ENCODE measurements at regions not wholly inside any gene's neighbourhood (a gene's known extent, or its start where the extent isn't known, plus 50 kb on each side); places are given as distances from the start of the nearest gene placed in this dataset.

DNA sequence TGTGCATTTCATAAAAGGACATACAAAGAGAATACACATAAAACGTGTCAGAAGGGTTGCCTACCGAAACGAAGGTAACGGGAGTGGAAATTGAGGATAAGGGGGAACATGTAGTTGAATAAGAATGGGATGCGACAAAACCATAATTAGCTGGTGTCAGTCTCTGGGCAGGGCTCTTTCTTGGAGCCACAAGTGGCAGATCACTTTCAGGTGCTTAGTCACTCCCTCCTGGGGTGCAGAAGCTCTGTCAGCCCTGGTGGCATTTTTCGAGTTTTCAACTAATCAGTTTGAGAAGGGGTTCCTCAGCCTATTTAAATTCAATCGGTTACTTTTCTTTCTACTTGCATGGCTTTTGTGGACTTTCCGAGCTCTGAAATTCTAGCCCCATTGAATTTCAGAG lies 133.9 kb upstream of the IGSF21 start:
- TF ChIP-seq CTCF (IDR thresholded peaks at IDR 0.05 in 2 of 3, conservative IDR thresholded peaks at IDR 0.05 in 1 of 3; ENCODE audit: borderline replicate concordance in 1 of 3, insufficient read depth in 1 of 3, low read depth in 2 of 3, low read length in 2 of 3) = no peak
- TF ChIP-seq POLR2A (IDR thresholded peaks at IDR 0.05; ENCODE audit: borderline replicate concordance, extremely low read depth, insufficient read depth, insufficient read length) = no peak
- TF ChIP-seq CEBPB (IDR thresholded peaks at IDR 0.05; ENCODE audit: low read depth) = no peak
- no peak for TF ChIP-seq EZH2phosphoT487 (IDR thresholded peaks at IDR 0.05; ENCODE audit: borderline replicate concordance)
- TF ChIP-seq YY1 (IDR thresholded peaks at IDR 0.05; ENCODE audit: extremely low read depth, insufficient replicate concordance, low read depth, low read length) = no peak
- TF ChIP-seq RAD21 (IDR thresholded peaks at IDR 0.05; ENCODE audit: low read depth) = no peak
- no peak for TF ChIP-seq EZH2 (IDR thresholded peaks at IDR 0.05)
- TF ChIP-seq, protein P1, sequence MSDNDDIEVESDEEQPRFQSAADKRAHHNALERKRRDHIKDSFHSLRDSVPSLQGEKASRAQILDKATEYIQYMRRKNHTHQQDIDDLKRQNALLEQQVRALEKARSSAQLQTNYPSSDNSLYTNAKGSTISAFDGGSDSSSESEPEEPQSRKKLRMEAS (IDR thresholded peaks at IDR 0.05) = no peak
- no peak for TF ChIP-seq POLR2AphosphoS5 (IDR thresholded peaks at IDR 0.05; ENCODE audit: low read depth, low read length)

Data from HCT116 (cell line).